ENCODE measurements at regions not wholly inside any gene's neighbourhood (a gene's known extent, or its start where the extent isn't known, plus 50 kb on each side); places are given as distances from the start of the nearest gene placed in this dataset.

DNA sequence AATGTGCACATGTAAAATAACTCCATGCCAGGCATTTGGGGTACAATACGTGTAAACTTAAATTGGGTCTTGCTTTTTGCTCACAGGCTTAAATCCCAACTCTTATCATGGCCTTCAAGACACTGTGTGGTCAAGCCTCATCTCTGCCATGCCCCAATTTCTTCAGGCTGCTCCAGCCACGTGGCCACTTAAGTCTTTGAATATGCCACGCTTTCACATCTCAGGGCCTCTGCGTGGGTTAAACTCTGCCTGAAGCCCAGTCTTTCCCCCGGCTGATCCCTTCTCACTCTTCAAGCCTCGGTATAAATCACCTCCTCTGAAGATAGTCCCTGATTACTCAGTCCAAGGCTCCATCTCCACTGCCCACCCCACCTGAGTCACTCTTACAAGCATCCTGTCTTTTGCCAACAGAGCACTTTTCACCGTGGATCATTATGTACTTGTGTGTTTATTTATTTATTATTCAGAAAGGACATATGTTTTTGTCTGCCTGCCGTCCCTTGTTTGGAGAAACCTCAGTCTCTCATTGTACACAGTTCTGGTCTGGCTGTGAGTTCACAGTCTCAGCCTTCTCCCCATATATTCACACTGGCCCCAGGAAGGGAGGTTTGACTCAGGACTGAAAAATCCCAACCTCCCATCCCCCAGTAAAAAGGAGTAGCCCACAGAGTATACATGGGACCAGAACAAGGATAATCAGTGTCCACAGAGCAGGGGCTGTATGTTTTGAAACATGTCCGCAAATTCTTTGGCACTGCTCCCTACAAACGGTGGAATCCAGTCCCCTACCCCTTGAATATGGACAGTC lies 344.7 kb downstream of the MN1 start:
- Histone ChIP-seq H3K9me3 (replicated peaks in 1 of 2; ENCODE audit: control insufficient read depth in 2 of 2, insufficient read depth in 1 of 2, low read depth in 1 of 2, low read length in 2 of 2) (no peaks in the 10 kb centered on the region), H3K4me3 (ENCODE audit: low read length in 2 of 2) (no peak overlapping the region), H3K27me3 (ENCODE audit: control insufficient read depth in 3 of 3, insufficient read depth in 3 of 3, low read depth in 1 of 3, low read length in 3 of 3) (no peaks in the 10 kb centered on the region), H3K9ac (ENCODE audit: low read depth, low read length, poor library complexity) (no peak overlapping the region), H3K4ac (ENCODE audit: low read length) (no peak overlapping the region), H2AK5ac (ENCODE audit: low read depth, low read length) (no peak overlapping the region), H3K36me3 (replicated peaks in 1 of 2; ENCODE audit: control insufficient read depth in 2 of 2, insufficient read depth in 2 of 2, low read length in 2 of 2) (no peaks in the 10 kb centered on the region), H3K79me1 (ENCODE audit: low read depth, low read length) (no peaks in the 10 kb centered on the region), H3K18ac (ENCODE audit: low read length) (peak overlapping the region; percentile 67), H3K14ac (ENCODE audit: low read length) (no peak overlapping the region), H3K4me1 (ENCODE audit: control insufficient read depth in 2 of 2, insufficient read depth in 1 of 2, low read depth in 1 of 2, low read length in 2 of 2) (peaks cover 24 to 26% of the 10 kb centered on the region in 2 donors), H3K27ac (replicated peaks; ENCODE audit: low read length) (no peak overlapping the region), H2BK120ac (ENCODE audit: low read depth, low read length) (no peak overlapping the region), H4K8ac (ENCODE audit: low read depth, low read length) (no peak overlapping the region), H2BK5ac (ENCODE audit: low read length) (no peak overlapping the region), H3K23ac (ENCODE audit: low read depth, low read length, poor library complexity) (no peak overlapping the region), H4K91ac (ENCODE audit: low read depth, low read length, poor library complexity) (no peak overlapping the region), H2BK12ac (ENCODE audit: low read length) (no peak overlapping the region), H2AFZ (ENCODE audit: low read length) (peak overlapping the region; percentile 69), H3K4me2 (ENCODE audit: insufficient read depth, low read length, poor library complexity, severe bottlenecking) (no peak overlapping the region), H2BK15ac (ENCODE audit: low read length) (no peak overlapping the region)
- no CpG with 5 or more reads among the region's 10 CpGs for WGBS, 2 donors (ENCODE audit: extremely low coverage in 2 of 2, insufficient read length in 2 of 2, insufficient replicate concordance in 1 of 2)
- no peak for DNase-seq (ENCODE audit: low spot score)

DNA sequence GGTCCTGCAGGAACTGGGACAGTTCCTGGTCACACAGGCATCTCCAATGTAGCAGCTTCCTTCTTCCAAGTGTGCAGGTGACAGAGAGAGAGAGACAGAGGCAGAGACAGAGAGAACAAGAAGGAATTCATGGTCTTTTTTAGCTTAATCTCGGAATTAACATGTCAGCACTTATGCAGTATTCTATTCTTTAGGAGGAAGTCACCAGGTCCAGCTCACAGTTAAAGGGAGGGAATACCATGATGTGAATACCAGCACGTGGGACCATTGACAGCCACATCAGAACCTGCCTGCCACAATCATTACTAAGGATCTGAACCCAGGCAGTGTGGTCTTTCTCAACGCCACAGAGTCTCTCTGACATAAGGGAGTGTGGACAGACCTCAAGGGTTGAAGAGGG lies 341.6 kb downstream of the MN1 start:
- Histone ChIP-seq H3K79me1 (ENCODE audit: low read depth, low read length) (peaks cover 2% of the 10 kb centered on the region), H3K4me1 (ENCODE audit: control insufficient read depth in 2 of 2, insufficient read depth in 1 of 2, low read depth in 1 of 2, low read length in 2 of 2) (peaks cover 24 to 40% of the 10 kb centered on the region in 2 donors), H3K4me2 (ENCODE audit: insufficient read depth, low read length, poor library complexity, severe bottlenecking) (no peak overlapping the region), H2BK12ac (ENCODE audit: low read length) (no peak overlapping the region), H3K36me3 (replicated peaks in 1 of 2; ENCODE audit: control insufficient read depth in 2 of 2, insufficient read depth in 2 of 2, low read length in 2 of 2) (no peaks in the 10 kb centered on the region), H3K27me3 (ENCODE audit: control insufficient read depth in 3 of 3, insufficient read depth in 3 of 3, low read depth in 1 of 3, low read length in 3 of 3) (no peaks in the 10 kb centered on the region), H3K27ac (replicated peaks; ENCODE audit: low read length) (no peak overlapping the region), H2BK5ac (ENCODE audit: low read length) (no peak overlapping the region), H4K91ac (ENCODE audit: low read depth, low read length, poor library complexity) (no peak overlapping the region), H3K9me3 (replicated peaks in 1 of 2; ENCODE audit: control insufficient read depth in 2 of 2, insufficient read depth in 1 of 2, low read depth in 1 of 2, low read length in 2 of 2) (peaks cover 7 to 12% of the 10 kb centered on the region in 2 donors), H4K8ac (ENCODE audit: low read depth, low read length) (no peak overlapping the region), H3K23ac (ENCODE audit: low read depth, low read length, poor library complexity) (no peak overlapping the region), H3K18ac (ENCODE audit: low read length) (no peak overlapping the region), H2BK15ac (ENCODE audit: low read length) (no peak overlapping the region), H3K14ac (ENCODE audit: low read length) (no peak overlapping the region), H3K9ac (ENCODE audit: low read depth, low read length, poor library complexity) (no peak overlapping the region), H3K4me3 (ENCODE audit: low read length in 2 of 2) (no peak overlapping the region), H2BK120ac (ENCODE audit: low read depth, low read length) (peak overlapping the region; percentile 7), H3K4ac (ENCODE audit: low read length) (no peak overlapping the region), H2AK5ac (ENCODE audit: low read depth, low read length) (no peak overlapping the region), H2AFZ (ENCODE audit: low read length) (no peak overlapping the region)
- DNase-seq (ENCODE audit: low spot score) = no peak
- WGBS, 2 donors (ENCODE audit: extremely low coverage in 2 of 2, insufficient read length in 2 of 2, insufficient replicate concordance in 1 of 2) = no CpG with 5 or more reads among the region's 3 CpGs

DNA sequence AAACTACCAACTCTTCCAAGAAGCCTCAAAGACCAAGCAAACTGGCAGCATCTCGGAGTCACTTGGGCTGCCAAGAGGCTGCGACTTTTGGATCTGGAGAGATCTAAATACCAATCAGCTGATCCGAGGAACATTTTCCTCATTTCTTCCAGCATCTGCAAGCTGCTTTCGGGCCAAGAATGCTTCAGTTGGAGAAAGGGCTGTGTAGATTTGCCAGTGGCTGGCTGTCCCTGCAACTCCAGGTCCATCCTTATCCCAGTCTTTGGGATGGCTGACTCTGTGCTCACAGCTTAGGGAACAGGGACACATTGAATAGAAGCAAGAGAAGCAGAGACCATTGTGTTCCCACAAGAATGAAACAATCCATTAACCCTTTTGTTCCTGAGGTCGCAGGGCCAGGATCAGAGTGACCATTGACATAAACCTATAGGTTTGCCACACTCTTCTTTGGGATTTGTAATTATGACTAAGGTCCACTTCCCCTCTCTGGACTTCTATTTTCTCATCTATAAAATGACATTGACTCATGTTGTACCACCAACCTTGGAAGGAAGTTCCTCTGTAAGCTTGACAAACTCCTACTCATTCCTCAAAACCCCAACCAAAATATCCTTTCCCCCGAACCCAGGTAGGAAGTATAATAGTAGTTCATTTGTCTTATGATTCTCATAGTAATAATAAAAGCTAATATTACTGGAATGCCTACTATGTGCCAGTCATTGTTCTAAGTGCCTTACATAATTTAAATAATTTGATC lies 340.8 kb downstream of the MN1 start:
- Histone ChIP-seq H2BK12ac (ENCODE audit: low read length) (no peak overlapping the region), H3K4me1 (ENCODE audit: control insufficient read depth in 2 of 2, insufficient read depth in 1 of 2, low read depth in 1 of 2, low read length in 2 of 2) (peaks cover 24 to 40% of the 10 kb centered on the region in 2 donors), H3K14ac (ENCODE audit: low read length) (no peak overlapping the region), H3K79me1 (ENCODE audit: low read depth, low read length) (peaks cover 2% of the 10 kb centered on the region), H3K36me3 (replicated peaks in 1 of 2; ENCODE audit: control insufficient read depth in 2 of 2, insufficient read depth in 2 of 2, low read length in 2 of 2) (no peaks in the 10 kb centered on the region), H3K4me3 (ENCODE audit: low read length in 2 of 2) (no peak overlapping the region), H3K9ac (ENCODE audit: low read depth, low read length, poor library complexity) (no peak overlapping the region), H3K18ac (ENCODE audit: low read length) (no peak overlapping the region), H3K27me3 (ENCODE audit: control insufficient read depth in 3 of 3, insufficient read depth in 3 of 3, low read depth in 1 of 3, low read length in 3 of 3) (no peaks in the 10 kb centered on the region), H2AFZ (ENCODE audit: low read length) (no peak overlapping the region), H4K8ac (ENCODE audit: low read depth, low read length) (no peak overlapping the region), H2BK120ac (ENCODE audit: low read depth, low read length) (no peak overlapping the region), H2AK5ac (ENCODE audit: low read depth, low read length) (no peak overlapping the region), H3K4me2 (ENCODE audit: insufficient read depth, low read length, poor library complexity, severe bottlenecking) (no peak overlapping the region), H3K9me3 (replicated peaks in 1 of 2; ENCODE audit: control insufficient read depth in 2 of 2, insufficient read depth in 1 of 2, low read depth in 1 of 2, low read length in 2 of 2) (peaks cover 7 to 12% of the 10 kb centered on the region in 2 donors), H2BK15ac (ENCODE audit: low read length) (no peak overlapping the region), H2BK5ac (ENCODE audit: low read length) (no peak overlapping the region), H3K4ac (ENCODE audit: low read length) (no peak overlapping the region), H3K23ac (ENCODE audit: low read depth, low read length, poor library complexity) (no peak overlapping the region), H4K91ac (ENCODE audit: low read depth, low read length, poor library complexity) (no peak overlapping the region), H3K27ac (replicated peaks; ENCODE audit: low read length) (peak overlapping the region; percentile 83)
- WGBS, 2 donors (ENCODE audit: extremely low coverage in 2 of 2, insufficient read length in 2 of 2, insufficient replicate concordance in 1 of 2) = no CpG with 5 or more reads among the region's 6 CpGs
- DNase-seq (ENCODE audit: low spot score) = no peak

DNA sequence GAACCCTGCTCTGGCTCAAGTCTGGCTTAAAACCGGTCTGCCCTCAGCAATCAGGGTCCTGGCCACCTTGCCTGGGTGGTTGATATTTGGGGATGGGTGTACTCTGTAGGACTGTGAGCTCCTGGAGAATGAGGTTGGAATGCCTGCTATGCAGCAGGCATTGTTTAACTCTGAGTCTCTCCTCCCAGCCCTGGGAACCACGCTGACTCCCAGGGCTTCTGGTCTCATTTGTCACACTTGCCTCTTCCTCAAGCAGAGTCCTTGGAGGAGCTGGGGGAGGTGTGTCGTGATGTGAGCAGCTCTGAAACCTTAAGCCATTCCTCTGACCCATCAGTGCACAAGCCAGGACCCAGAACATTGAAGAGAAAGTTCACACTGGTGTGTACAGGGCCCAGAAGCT lies 340.1 kb downstream of the MN1 start:
- Histone ChIP-seq H3K36me3 (replicated peaks in 1 of 2; ENCODE audit: control insufficient read depth in 2 of 2, insufficient read depth in 2 of 2, low read length in 2 of 2) (no peaks in the 10 kb centered on the region), H3K18ac (ENCODE audit: low read length) (peak overlapping the region; percentile 88), H3K4me3 (ENCODE audit: low read length in 2 of 2) (no peak overlapping the region), H2AK5ac (ENCODE audit: low read depth, low read length) (no peak overlapping the region), H3K14ac (ENCODE audit: low read length) (no peak overlapping the region), H4K8ac (ENCODE audit: low read depth, low read length) (no peak overlapping the region), H2BK15ac (ENCODE audit: low read length) (no peak overlapping the region), H2AFZ (ENCODE audit: low read length) (no peak overlapping the region), H3K27me3 (ENCODE audit: control insufficient read depth in 3 of 3, insufficient read depth in 3 of 3, low read depth in 1 of 3, low read length in 3 of 3) (no peaks in the 10 kb centered on the region), H3K27ac (replicated peaks; ENCODE audit: low read length) (peak overlapping the region; percentile 83), H3K4me1 (ENCODE audit: control insufficient read depth in 2 of 2, insufficient read depth in 1 of 2, low read depth in 1 of 2, low read length in 2 of 2) (peaks cover 26 to 40% of the 10 kb centered on the region in 2 donors), H3K4me2 (ENCODE audit: insufficient read depth, low read length, poor library complexity, severe bottlenecking) (peak overlapping the region; percentile 49), H3K9ac (ENCODE audit: low read depth, low read length, poor library complexity) (no peak overlapping the region), H2BK120ac (ENCODE audit: low read depth, low read length) (no peak overlapping the region), H2BK5ac (ENCODE audit: low read length) (peak overlapping the region; percentile 8), H3K4ac (ENCODE audit: low read length) (no peak overlapping the region), H4K91ac (ENCODE audit: low read depth, low read length, poor library complexity) (no peak overlapping the region), H3K79me1 (ENCODE audit: low read depth, low read length) (peaks cover 2% of the 10 kb centered on the region), H3K23ac (ENCODE audit: low read depth, low read length, poor library complexity) (no peak overlapping the region), H2BK12ac (ENCODE audit: low read length) (no peak overlapping the region), H3K9me3 (replicated peaks in 1 of 2; ENCODE audit: control insufficient read depth in 2 of 2, insufficient read depth in 1 of 2, low read depth in 1 of 2, low read length in 2 of 2) (peaks cover 7 to 12% of the 10 kb centered on the region in 2 donors)
- WGBS, 2 donors (ENCODE audit: extremely low coverage in 2 of 2, insufficient read length in 2 of 2, insufficient replicate concordance in 1 of 2) = no CpG with 5 or more reads among the region's 3 CpGs
- DNase-seq (ENCODE audit: low spot score) = peak; percentile 71

Data from neuronal stem cell (in vitro differentiated cells).